Keratinocyte (primary cell): ENCODE measurements at regions not wholly inside any gene's neighbourhood (a gene's known extent, or its start where the extent isn't known, plus 50 kb on each side); places are given as distances from the start of the nearest gene placed in this dataset.

Source experiments
- DNase-seq: peaks from one replicate; pipeline ENCODE4 v3.0.0-alpha.2; 2011; ENCODE audit warnings: low read depth, missing footprints, low spot score
- FAIRE-seq: peaks from 2 replicates; lab custom pipeline; 2011; peaks lifted over from hg19 to GRCh38; lab: Jason Lieb, UNC
- H2AFZ ChIP-seq: 2 replicates; pipeline ENCODE4 v1.6.0; 2012; ENCODE audit warnings: low read length, control low read depth, inconsistent platforms; ENCODE audit not compliant: control insufficient read depth
- H3K27ac ChIP-seq: 2 replicates; pipeline ENCODE4 v1.5.1; 2011; ENCODE audit warnings: low read length; ENCODE audit not compliant: control insufficient read depth, insufficient read depth
- H3K27me3 ChIP-seq: 3 replicates; pipeline ENCODE4 v1.6.0; 2011; ENCODE audit warnings: low read length; ENCODE audit not compliant: control insufficient read depth, insufficient read depth; ENCODE audit errors: extremely low read depth
- H3K36me3 ChIP-seq, 2 experiments: 2 replicates in 1 of 2; 3 replicates in 1 of 2; pipeline ENCODE4 v1.5.1; 2011; ENCODE audit warnings: low read length in 2 of 2, mild to moderate bottlenecking in 1 of 2; ENCODE audit not compliant: control insufficient read depth in 2 of 2, insufficient read depth in 2 of 2; ENCODE audit errors: extremely low read depth in 1 of 2
- H3K4me1 ChIP-seq: 3 replicates; pipeline ENCODE4 v1.5.1; 2011; ENCODE audit warnings: low read length; ENCODE audit not compliant: control insufficient read depth, insufficient read depth; ENCODE audit errors: extremely low read depth
- H3K4me2 ChIP-seq: 3 replicates; pipeline ENCODE4 v1.6.0; 2011; ENCODE audit warnings: low read depth, low read length; ENCODE audit not compliant: control insufficient read depth, insufficient read depth; ENCODE audit errors: extremely low read depth
- H3K4me3 ChIP-seq, 3 experiments: fragments of 200-600 bp in 1 of 3; sonication (generic) in 1 of 3; 2 replicates in 2 of 3; 3 replicates in 1 of 3; pipeline ENCODE4 v1.5.1; 2011 to 2016; ENCODE audit warnings: low read length in 3 of 3, mild to moderate bottlenecking in 3 of 3, control low read depth in 2 of 3, inconsistent platforms in 1 of 3, low read depth in 1 of 3, mixed read lengths in 1 of 3, mixed run types in 1 of 3, moderate library complexity in 1 of 3; ENCODE audit not compliant: control insufficient read depth in 2 of 3, insufficient read depth in 2 of 3; ENCODE audit errors: extremely low read depth in 1 of 3
- H3K79me2 ChIP-seq: 2 replicates; pipeline ENCODE4 v1.6.0; 2012; ENCODE audit warnings: low read length; ENCODE audit not compliant: control insufficient read depth, insufficient read depth
- H3K9ac ChIP-seq: 3 replicates; pipeline ENCODE4 v1.6.0; 2011; ENCODE audit warnings: low read length; ENCODE audit not compliant: control insufficient read depth, insufficient read depth; ENCODE audit errors: extremely low read depth
- H3K9me1 ChIP-seq: 3 replicates; pipeline ENCODE4 v1.6.0; 2011; ENCODE audit warnings: low read length; ENCODE audit not compliant: control insufficient read depth, insufficient read depth; ENCODE audit errors: extremely low read depth
- H3K9me3 ChIP-seq: 2 replicates; pipeline ENCODE4 v1.5.1; 2012; ENCODE audit warnings: low read depth, low read length; ENCODE audit not compliant: control insufficient read depth
- H4K20me1 ChIP-seq: 3 replicates; pipeline ENCODE4 v1.6.0; 2011; ENCODE audit warnings: low read length; ENCODE audit not compliant: control insufficient read depth, insufficient read depth; ENCODE audit errors: extremely low read depth
- CTCF ChIP-seq, 3 experiments: IDR thresholded peaks in 1 of 3; conservative IDR thresholded peaks in 1 of 3; optimal IDR thresholded peaks in 1 of 3; 2 replicates in 2 of 3; 3 replicates in 1 of 3; pipeline versions ENCODE3 to v1.5.1; 2011; ENCODE audit warnings: low read length in 3 of 3, mild to moderate bottlenecking in 3 of 3, moderate library complexity in 2 of 3, control low read depth in 1 of 3, inconsistent platforms in 1 of 3; ENCODE audit not compliant: insufficient read depth in 2 of 3; ENCODE audit errors: extremely low read depth in 1 of 3
- EZH2 ChIP-seq: IDR thresholded peaks from one replicate; pipeline ENCODE4 v1.6.1; 2012; ENCODE audit warnings: inconsistent platforms, mild to moderate bottlenecking, low read length, moderate library complexity
- dilution Hi-C: fragments of 300-500 bp; cut with MboI; formaldehyde crosslinking; loops from one replicate; pipeline ENCODE4 v1.7.0; 2020; ENCODE audit warnings: low sequenced_read_pairs; ENCODE audit not compliant: extremely low pct_ligation_motif_present

- no peak for DNase-seq
- FAIRE-seq, result no peak
- TF ChIP-seq EZH2, result no peak
- TF ChIP-seq CTCF (optimal IDR thresholded peaks at IDR 0.05 in 1 of 3, IDR thresholded peaks at IDR 0.05 in 1 of 3, conservative IDR thresholded peaks at IDR 0.05 in 1 of 3; ENCODE audit: extremely low read depth in 1 of 3, insufficient read depth in 2 of 3, low read length in 3 of 3), result no peak
- H3K79me2 ChIP-seq, result no peaks in the 10 kb centered on the region
- no peak overlapping the region for H3K4me2 ChIP-seq
- H3K36me3 ChIP-seq, result no peaks in the 10 kb centered on the region
- H2AFZ ChIP-seq, result no peak overlapping the region
- no peaks in the 10 kb centered on the region for H3K9me3 ChIP-seq
- H4K20me1 ChIP-seq, result no peaks in the 10 kb centered on the region
- no peaks in the 10 kb centered on the region for H3K27me3 ChIP-seq
- H3K9ac ChIP-seq, result no peak overlapping the region
- no peak overlapping the region for H3K27ac ChIP-seq
- dilution Hi-C loops, result no loop called here
- H3K4me3 ChIP-seq, result no peak overlapping the region
- no peaks in the 10 kb centered on the region for H3K9me1 ChIP-seq
- H3K4me1 ChIP-seq, result peaks cover 9% of the 10 kb centered on the region
Observed at GRCh38 chr3:182484682-182485081, 308.6 kb upstream of the ATP11B start.

- Histone ChIP-seq H3K9me3 (no peaks in the 10 kb centered on the region), H3K36me3 (no peaks in the 10 kb centered on the region), H3K9ac (no peak overlapping the region), H3K27ac (no peak overlapping the region), H3K4me3 (no peak overlapping the region), H3K79me2 (no peaks in the 10 kb centered on the region), H3K9me1 (no peaks in the 10 kb centered on the region), H4K20me1 (no peaks in the 10 kb centered on the region), H3K4me1 (peaks cover 9% of the 10 kb centered on the region), H3K4me2 (no peak overlapping the region), H2AFZ (no peak overlapping the region), H3K27me3 (no peaks in the 10 kb centered on the region)
- peak; percentile 32 for FAIRE-seq
- TF ChIP-seq CTCF (optimal IDR thresholded peaks at IDR 0.05 in 1 of 3, IDR thresholded peaks at IDR 0.05 in 1 of 3, conservative IDR thresholded peaks at IDR 0.05 in 1 of 3; ENCODE audit: extremely low read depth in 1 of 3, insufficient read depth in 2 of 3, low read length in 3 of 3) (no peak), EZH2 (no peak)
- dilution Hi-C loops, result no loop called here
- no peak for DNase-seq
Observed at GRCh38 chr3:182485301-182485700, 308.0 kb upstream of the ATP11B start.
